ENCODE measurements at regions not wholly inside any gene's neighbourhood (a gene's known extent, or its start where the extent isn't known, plus 50 kb on each side); places are given as distances from the start of the nearest gene placed in this dataset.

DNA sequence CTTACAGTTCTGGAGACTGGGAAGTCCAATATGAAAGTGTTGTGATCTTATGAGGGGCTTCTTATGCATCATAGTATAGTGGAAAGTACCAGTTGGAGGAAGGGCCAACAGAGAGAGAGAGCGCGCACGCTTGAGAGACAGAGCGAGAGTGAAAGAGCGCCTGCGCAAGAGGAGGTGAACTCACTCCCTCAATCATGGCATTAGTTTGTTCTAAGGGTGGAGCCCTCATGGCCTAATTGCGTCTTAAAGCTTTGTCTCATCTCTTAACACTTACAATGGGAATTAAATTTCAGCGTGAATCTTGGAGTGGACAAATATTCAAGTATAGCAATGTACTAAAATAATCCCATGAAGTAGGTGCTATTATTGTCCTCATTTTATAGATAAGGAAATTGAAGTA, 303.2 kb downstream of the OSTF1 start:
- H3K36me3 ChIP-seq (ENCODE audit: insufficient read depth) = no peaks in the 10 kb centered on the region

DNA sequence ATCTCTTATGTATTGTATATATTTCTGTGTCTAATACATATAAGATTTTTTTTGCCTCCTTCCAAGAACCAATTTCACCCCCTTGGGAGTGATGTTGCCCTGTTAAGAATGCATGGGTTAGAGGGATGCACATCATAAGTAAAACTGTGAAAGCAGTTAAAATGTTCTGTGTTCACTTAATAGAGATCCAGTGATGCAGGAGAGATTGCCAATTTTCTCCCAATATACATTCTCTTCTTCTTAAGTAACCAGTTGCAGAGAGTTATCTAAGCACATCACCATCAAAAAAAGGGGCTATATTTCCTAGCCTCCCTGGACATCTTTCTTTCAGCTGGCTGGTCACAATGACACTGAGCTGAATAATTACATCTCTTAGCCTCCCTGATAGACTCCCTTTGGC, 307.0 kb downstream of the OSTF1 start:
- H3K27ac ChIP-seq (ENCODE audit: low read depth) = no peak overlapping the region
- H3K36me3 ChIP-seq (ENCODE audit: insufficient read depth) = no peaks in the 10 kb centered on the region
- no peaks in the 10 kb centered on the region for H3K4me1 Mint-ChIP-seq
- no peak for DNase-seq (ENCODE audit: low spot score)
- H3K4me3 ChIP-seq = no peak overlapping the region
- no peaks in the 10 kb centered on the region for H3F3A ChIP-seq (replicated peaks; ENCODE audit: low read depth)
- no peak overlapping the region for H3K27ac Mint-ChIP-seq
- H3K36me3 Mint-ChIP-seq (ENCODE audit: low read depth) = no peaks in the 10 kb centered on the region
- no peaks in the 10 kb centered on the region for H4K20me1 ChIP-seq (replicated peaks; ENCODE audit: insufficient read depth)
- no peak overlapping the region for H3K4me2 ChIP-seq
- no peak for TF ChIP-seq EZH2 (IDR thresholded peaks at IDR 0.05; ENCODE audit: low read depth, unreplicated experiment)
- TF ChIP-seq STAT1 (IDR thresholded peaks at IDR 0.05; ENCODE audit: unreplicated experiment) = no peak
- TF ChIP-seq EZH2phosphoT487 (IDR thresholded peaks at IDR 0.05; ENCODE audit: unreplicated experiment) = no peak
- no peak for TF ChIP-seq JUNB (IDR thresholded peaks at IDR 0.05; ENCODE audit: unreplicated experiment)
- TF ChIP-seq ZNF331 (CRISPR knock-in tag; IDR thresholded peaks at IDR 0.05; ENCODE audit: low read depth) = no peak
- TF ChIP-seq, protein P1, sequence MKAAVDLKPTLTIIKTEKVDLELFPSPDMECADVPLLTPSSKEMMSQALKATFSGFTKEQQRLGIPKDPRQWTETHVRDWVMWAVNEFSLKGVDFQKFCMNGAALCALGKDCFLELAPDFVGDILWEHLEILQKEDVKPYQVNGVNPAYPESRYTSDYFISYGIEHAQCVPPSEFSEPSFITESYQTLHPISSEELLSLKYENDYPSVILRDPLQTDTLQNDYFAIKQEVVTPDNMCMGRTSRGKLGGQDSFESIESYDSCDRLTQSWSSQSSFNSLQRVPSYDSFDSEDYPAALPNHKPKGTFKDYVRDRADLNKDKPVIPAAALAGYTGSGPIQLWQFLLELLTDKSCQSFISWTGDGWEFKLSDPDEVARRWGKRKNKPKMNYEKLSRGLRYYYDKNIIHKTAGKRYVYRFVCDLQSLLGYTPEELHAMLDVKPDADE (IDR thresholded peaks at IDR 0.05) = no peak
- H3K27me3 Mint-ChIP-seq (ENCODE audit: insufficient read depth, low read depth, poor library complexity) = peaks cover 3% of the 10 kb centered on the region
- H2AFZ ChIP-seq = no peak overlapping the region
- H3K27me3 ChIP-seq (ENCODE audit: insufficient read depth) = no peaks in the 10 kb centered on the region
- no peak for ATAC-seq
- H3K79me2 ChIP-seq (replicated peaks; ENCODE audit: insufficient read depth) = no peaks in the 10 kb centered on the region
- H3K4me3 Mint-ChIP-seq = no peak overlapping the region
- peaks cover 28% of the 10 kb centered on the region for H3K9me2 ChIP-seq (ENCODE audit: insufficient read depth)
- H3K4me1 ChIP-seq (ENCODE audit: insufficient read depth) = no peaks in the 10 kb centered on the region
- no peaks in the 10 kb centered on the region; the same call in 2 of the 3 replicates for H3K9me3 Mint-ChIP-seq

More for the DNA sequence above, 303.2 kb downstream of the OSTF1 start:
- Histone ChIP-seq H3K79me2 (replicated peaks; ENCODE audit: insufficient read depth) (no peaks in the 10 kb centered on the region), H3K27ac (ENCODE audit: low read depth) (no peak overlapping the region), H3K27me3 (ENCODE audit: insufficient read depth) (no peaks in the 10 kb centered on the region), H3K9me2 (ENCODE audit: insufficient read depth) (0 out of 2 replicates have a peak, but pooled peaks cover 11% of the 10 kb centered on the region), H3F3A (replicated peaks; ENCODE audit: low read depth) (no peaks in the 10 kb centered on the region), H3K4me3 (no peak overlapping the region), H2AFZ (no peak overlapping the region), H3K4me2 (no peak overlapping the region), H4K20me1 (replicated peaks; ENCODE audit: insufficient read depth) (no peaks in the 10 kb centered on the region), H3K4me1 (ENCODE audit: insufficient read depth) (no peaks in the 10 kb centered on the region)
- H3K27ac Mint-ChIP-seq = no peak overlapping the region
- DNase-seq (ENCODE audit: low spot score) (no peak), ATAC-seq (no peak)
- peaks cover 3% of the 10 kb centered on the region for H3K27me3 Mint-ChIP-seq (ENCODE audit: insufficient read depth, low read depth, poor library complexity)
- peaks cover under 1% of the 10 kb centered on the region for H3K9me3 Mint-ChIP-seq
- H3K4me3 Mint-ChIP-seq = no peak overlapping the region
- no peaks in the 10 kb centered on the region; the same call in 2 of the 3 replicates for H3K36me3 Mint-ChIP-seq (ENCODE audit: low read depth)
- no peak for TF ChIP-seq STAT1 (IDR thresholded peaks at IDR 0.05; ENCODE audit: unreplicated experiment)
- TF ChIP-seq POLR2AphosphoS5 (IDR thresholded peaks at IDR 0.05; ENCODE audit: low read depth) = no peak
- no peak for TF ChIP-seq JUNB (IDR thresholded peaks at IDR 0.05; ENCODE audit: unreplicated experiment)
- TF ChIP-seq EZH2 (IDR thresholded peaks at IDR 0.05; ENCODE audit: low read depth, unreplicated experiment) = no peak
- TF ChIP-seq CREB1 (CRISPR knock-in tag; IDR thresholded peaks at IDR 0.05; ENCODE audit: low read depth) = no peak
- H3K4me1 Mint-ChIP-seq = no peaks in the 10 kb centered on the region

- Histone ChIP-seq H3K9me2 (ENCODE audit: insufficient read depth) (peaks cover 26% of the 10 kb centered on the region), H3K27me3 (ENCODE audit: insufficient read depth) (no peaks in the 10 kb centered on the region), H3K79me2 (replicated peaks; ENCODE audit: insufficient read depth) (no peaks in the 10 kb centered on the region), H3K4me1 (ENCODE audit: insufficient read depth) (no peaks in the 10 kb centered on the region), H3K36me3 (ENCODE audit: insufficient read depth) (no peaks in the 10 kb centered on the region), H3F3A (replicated peaks; ENCODE audit: low read depth) (no peaks in the 10 kb centered on the region), H2AFZ (no peak overlapping the region), H3K4me2 (no peak overlapping the region), H3K4me3 (no peak overlapping the region), H4K20me1 (replicated peaks; ENCODE audit: insufficient read depth) (no peaks in the 10 kb centered on the region), H3K27ac (ENCODE audit: low read depth) (no peak overlapping the region)
- H3K27ac Mint-ChIP-seq = no peak overlapping the region
- no peaks in the 10 kb centered on the region for H3K36me3 Mint-ChIP-seq (ENCODE audit: low read depth)
- DNase-seq (ENCODE audit: low spot score) (no peak), ATAC-seq (no peak)
- no peaks in the 10 kb centered on the region for H3K4me1 Mint-ChIP-seq
- H3K27me3 Mint-ChIP-seq (ENCODE audit: insufficient read depth, low read depth, poor library complexity) = no peaks in the 10 kb centered on the region
- H3K9me3 Mint-ChIP-seq = no peaks in the 10 kb centered on the region; the same call in 2 of the 3 replicates
- no peak overlapping the region for H3K4me3 Mint-ChIP-seq
- TF ChIP-seq EZH2phosphoT487 (IDR thresholded peaks at IDR 0.05; ENCODE audit: unreplicated experiment) (no peak), ZNF331 (CRISPR knock-in tag; IDR thresholded peaks at IDR 0.05; ENCODE audit: low read depth) (no peak)
- TF ChIP-seq, protein P1 (IDR thresholded peaks at IDR 0.05) = no peak
Observed at GRCh38 chr9:75397836-75398235, 309.5 kb downstream of the OSTF1 start.
